IMR-90 (cell line): ENCODE measurements at regions not wholly inside any gene's neighbourhood (a gene's known extent, or its start where the extent isn't known, plus 50 kb on each side); places are given as distances from the start of the nearest gene placed in this dataset.

Experiments
- ATAC-seq: fragments of 200-7000 bp; cut with Tn5 transposase; 2 replicates; pipeline ENCODE4 v1.9.1; 2020; ENCODE audit warnings: low read depth, mild to moderate bottlenecking, moderate library complexity
- BruUV-seq: library from RNA; stranded (reverse); fragments of 400-500 nt; replicated peaks from 2 replicates; lab custom pipeline; 2021; lab: Mats Ljungman, UMichigan
- CTCF ChIA-PET: fragments of 300-600 bp; formaldehyde crosslinking; extraction: SDS; loops from one replicate; lab custom pipeline; 2021; ENCODE audit warnings: antibody characterized with exemption; lab: Yijun Ruan, JAX
- POLR2A ChIA-PET: fragments of 300-600 bp; sonication (Branson Sonifier 250); formaldehyde crosslinking; loops from one replicate; lab custom pipeline; 2022; ENCODE audit warnings: antibody characterized with exemption; ENCODE audit not compliant: unreplicated experiment; lab: Charles Lee
- DNase-seq: peaks from one replicate; pipeline ENCODE4 v3.0.0; 2013
- H2AFZ ChIP-seq: replicated peaks from 2 replicates; pipeline ENCODE3; 2013; ENCODE audit warnings: low read length, mild to moderate bottlenecking; ENCODE audit not compliant: poor library complexity
- H2AK5ac ChIP-seq: 2 replicates; pipeline ENCODE4 v1.6.1; 2013; ENCODE audit warnings: low read depth, low read length, inconsistent platforms
- H2AK9ac ChIP-seq: replicated peaks from 2 replicates; pipeline ENCODE3; 2013; ENCODE audit warnings: mild to moderate bottlenecking, low read depth, low read length, moderate library complexity; ENCODE audit not compliant: poor library complexity
- H2BK120ac ChIP-seq: 2 replicates; pipeline ENCODE4 v1.6.1; 2013; ENCODE audit warnings: low read depth, low read length, inconsistent platforms
- H2BK15ac ChIP-seq: 3 replicates; pipeline ENCODE4 v1.6.1; 2013; ENCODE audit warnings: low read depth, low read length, inconsistent platforms
- H2BK20ac ChIP-seq: 2 replicates; pipeline ENCODE4 v1.6.1; 2013; ENCODE audit warnings: low read depth, mild to moderate bottlenecking, inconsistent platforms, low read length, moderate library complexity
- H2BK5ac ChIP-seq: 2 replicates; pipeline ENCODE4 v1.6.1; 2013; ENCODE audit warnings: mild to moderate bottlenecking, low read depth, low read length, inconsistent platforms; ENCODE audit not compliant: poor library complexity, severe bottlenecking
- H3K14ac ChIP-seq: replicated peaks from 2 replicates; pipeline ENCODE4 v1.6.1; 2013; ENCODE audit warnings: low read depth, low read length, inconsistent platforms
- H3K18ac ChIP-seq: 2 replicates; pipeline ENCODE4 v1.6.1; 2013; ENCODE audit warnings: low read depth, low read length, control low read depth
- H3K23ac ChIP-seq: 2 replicates; pipeline ENCODE4 v1.6.1; 2013; ENCODE audit warnings: low read depth, low read length, inconsistent platforms
- H3K27ac ChIP-seq: 2 replicates; pipeline ENCODE4 v1.5.1; 2013; ENCODE audit warnings: mild to moderate bottlenecking, control low read depth, low read length; ENCODE audit not compliant: insufficient read depth
- H3K27me3 ChIP-seq: 2 replicates; pipeline ENCODE4 v1.6.1; 2013; ENCODE audit warnings: low read length; ENCODE audit not compliant: control insufficient read depth, insufficient read depth
- H3K36me3 ChIP-seq: 2 replicates; pipeline ENCODE4 v1.6.1; 2013; ENCODE audit warnings: low read length, mixed read lengths; ENCODE audit not compliant: control insufficient read depth, insufficient read depth
- H3K4ac ChIP-seq: 2 replicates; pipeline ENCODE4 v1.6.1; 2013; ENCODE audit warnings: low read depth, low read length, inconsistent platforms
- H3K4me1 ChIP-seq: 2 replicates; pipeline ENCODE4 v1.6.1; 2013; ENCODE audit warnings: low read length, mixed read lengths; ENCODE audit not compliant: control insufficient read depth, insufficient read depth
- H3K4me2 ChIP-seq: 2 replicates; pipeline ENCODE4 v1.6.1; 2013; ENCODE audit warnings: low read depth, mild to moderate bottlenecking, control low read depth, low read length, moderate library complexity
- H3K4me3 ChIP-seq: 2 replicates; pipeline ENCODE4 v1.5.1; 2013; ENCODE audit warnings: low read depth, mild to moderate bottlenecking, control low read depth, low read length, moderate library complexity; ENCODE audit not compliant: insufficient read depth
- H3K56ac ChIP-seq: 2 replicates; pipeline ENCODE4 v1.6.1; 2013; ENCODE audit warnings: low read length, inconsistent platforms; ENCODE audit not compliant: insufficient read depth; ENCODE audit errors: extremely low read depth
- H3K79me1 ChIP-seq, 2 experiments: 2 replicates each; pipeline ENCODE4 v1.6.1; 2013; ENCODE audit warnings: low read length in 2 of 2, inconsistent platforms in 1 of 2, low read depth in 1 of 2
- H3K9ac ChIP-seq: 2 replicates; pipeline ENCODE4 v1.6.1; 2013; ENCODE audit warnings: low read depth, low read length, control low read depth
- H3K9me1 ChIP-seq: 2 replicates; pipeline ENCODE4 v1.6.1; 2013; ENCODE audit warnings: low read length, inconsistent platforms; ENCODE audit not compliant: insufficient read depth
- H3K9me3 ChIP-seq: 2 replicates; pipeline ENCODE4 v1.6.1; 2013; ENCODE audit warnings: low read length; ENCODE audit not compliant: control insufficient read depth, insufficient read depth
- H4K20me1 ChIP-seq: 2 replicates; pipeline ENCODE4 v1.6.1; 2013; ENCODE audit warnings: low read length, inconsistent platforms; ENCODE audit not compliant: insufficient read depth
- H4K5ac ChIP-seq: 2 replicates; pipeline ENCODE4 v1.6.1; 2013; ENCODE audit warnings: mild to moderate bottlenecking, low read depth, low read length, control low read depth
- H4K8ac ChIP-seq, 2 experiments: 2 replicates each; pipeline ENCODE4 v1.6.1; 2013; ENCODE audit warnings: low read depth in 2 of 2, low read length in 2 of 2, control low read depth in 1 of 2, inconsistent platforms in 1 of 2
- H4K91ac ChIP-seq: 2 replicates; pipeline ENCODE4 v1.6.1; 2013; ENCODE audit warnings: low read depth, low read length, inconsistent platforms; ENCODE audit not compliant: insufficient read depth
- BHLHE40 ChIP-seq: fragments of 150-350 bp; IDR thresholded peaks from 2 replicates; pipeline ENCODE4 v1.6.1; 2016; ENCODE audit warnings: mild to moderate bottlenecking, low read depth, low read length
- CEBPB ChIP-seq: IDR thresholded peaks from 2 replicates; pipeline ENCODE4 v1.6.1; 2012; ENCODE audit warnings: low read depth, low read length, improper control_type of control experiment
- CHD1 ChIP-seq: IDR thresholded peaks from 2 replicates; pipeline ENCODE4 v1.6.1; 2012; ENCODE audit warnings: low read depth, low read length, improper control_type of control experiment
- CTCF ChIP-seq: conservative IDR thresholded peaks from 2 replicates; pipeline ENCODE4 v1.5.1; 2012; ENCODE audit warnings: mild to moderate bottlenecking, low read depth, low read length, improper control_type of control experiment
- ELK1 ChIP-seq: fragments of 150-350 bp; IDR thresholded peaks from 2 replicates; pipeline ENCODE4 v1.6.1; 2016; ENCODE audit warnings: low read depth, mild to moderate bottlenecking, low read length, moderate library complexity, borderline replicate concordance
- FOS ChIP-seq: fragments of 150-350 bp; IDR thresholded peaks from 2 replicates; pipeline ENCODE4 v1.6.1; 2016; ENCODE audit warnings: low read depth, low read length
- MAFK ChIP-seq: IDR thresholded peaks from 2 replicates; pipeline ENCODE4 v1.6.1; 2012; ENCODE audit warnings: low read depth, low read length, improper control_type of control experiment
- MAZ ChIP-seq: IDR thresholded peaks from 2 replicates; pipeline ENCODE4 v1.6.1; 2012; ENCODE audit warnings: low read depth, mild to moderate bottlenecking, low read length, improper control_type of control experiment, moderate library complexity, borderline replicate concordance
- MXI1 ChIP-seq: IDR thresholded peaks from 2 replicates; pipeline ENCODE4 v1.6.1; 2012; ENCODE audit warnings: low read depth, mild to moderate bottlenecking, low read length, moderate library complexity, borderline replicate concordance
- NFE2L2 ChIP-seq: fragments of 150-350 bp; IDR thresholded peaks from 2 replicates; pipeline ENCODE4 v1.6.1; 2016; ENCODE audit warnings: low read depth, mild to moderate bottlenecking, low read length
- POLR2A ChIP-seq: IDR thresholded peaks from 2 replicates; pipeline ENCODE4 v1.6.1; 2012; ENCODE audit warnings: mild to moderate bottlenecking, low read depth, low read length
- RAD21 ChIP-seq: IDR thresholded peaks from 2 replicates; pipeline ENCODE4 v1.6.1; 2012; ENCODE audit warnings: low read length, improper control_type of control experiment
- RCOR1 ChIP-seq: IDR thresholded peaks from 2 replicates; pipeline ENCODE4 v1.6.1; 2012; ENCODE audit warnings: mild to moderate bottlenecking, low read length, improper control_type of control experiment; ENCODE audit not compliant: insufficient replicate concordance
- RFX5 ChIP-seq: IDR thresholded peaks from 2 replicates; pipeline ENCODE4 v1.8.0; 2012; ENCODE audit warnings: low read depth, mild to moderate bottlenecking, low read length, moderate library complexity
- SMC3 ChIP-seq: fragments of 150-350 bp; IDR thresholded peaks from 2 replicates; pipeline ENCODE4 v1.6.1; 2016; ENCODE audit warnings: low read depth, mild to moderate bottlenecking, antibody characterized with exemption, low read length, moderate library complexity
- USF2 ChIP-seq: fragments of 150-350 bp; IDR thresholded peaks from 2 replicates; pipeline ENCODE4 v1.6.1; 2017; ENCODE audit warnings: mild to moderate bottlenecking, antibody characterized with exemption, low read length, low read depth
- WGBS, 2 experiments: methylation state at CpG; one replicate each; pipeline versions ENCODE4 v1.1.5 to v1.1.7; 2013; ENCODE audit warnings: missing lambda C conversion rate in 2 of 2; ENCODE audit not compliant: insufficient read length in 1 of 2; ENCODE audit errors: extremely low coverage in 2 of 2; 5-methylcytosine and 5-hydroxymethylcytosine counted together
- dilution Hi-C: fragments of 300-500 bp; cut with HindIII; formaldehyde crosslinking; loops from one replicate; pipeline ENCODE4 v1.14.3; 2018; ENCODE audit warnings: low sequenced_read_pairs; ENCODE audit not compliant: unreplicated experiment
- in situ Hi-C: fragments of 300-500 bp; cut with MboI; formaldehyde crosslinking; loops from 3 replicates; pipeline ENCODE4 v1.14.3; 2019; ENCODE audit warnings: low sequenced_read_pairs, inconsistent platforms, mixed read lengths
- intact Hi-C: fragments of 100-400 bp; cut with micrococcal nuclease; formaldehyde crosslinking; loops from 2 replicates; pipeline ENCODE4 v1.10.0; 2022

- Histone ChIP-seq H2BK15ac (no peak overlapping the region), H2BK120ac (no peak overlapping the region), H3K36me3 (no peaks in the 10 kb centered on the region), H3K79me1 (no peaks in the 10 kb centered on the region), H3K18ac (no peak overlapping the region), H3K4me2 (no peak overlapping the region), H3K27ac (no peak overlapping the region), H4K20me1 (no peaks in the 10 kb centered on the region), H2BK20ac (no peak overlapping the region), H4K5ac (no peak overlapping the region), H2AK9ac (no peak overlapping the region), H4K8ac (no peak overlapping the region), H3K9me3 (peaks cover 7% of the 10 kb centered on the region; the same call in 1 of the 2 replicates), H3K9me1 (no peaks in the 10 kb centered on the region), H2AFZ (no peak overlapping the region), H2AK5ac (no peak overlapping the region), H3K27me3 (no peaks in the 10 kb centered on the region), H4K91ac (no peak overlapping the region), H3K4me3 (no peak overlapping the region), H3K9ac (no peak overlapping the region), H2BK5ac (no peak overlapping the region), H3K4me1 (no peaks in the 10 kb centered on the region), H3K56ac (no peak overlapping the region), H3K23ac (no peak overlapping the region), H3K4ac (no peak overlapping the region), H3K14ac (no peak overlapping the region)
- DNase-seq (no peak), ATAC-seq (no peak)
- ChIA-PET POLR2A (no interaction called here), CTCF (interaction anchor here (1.2 to 1.7 kb wide), 4 partner anchors 12 to 1191 kb away, joined by 3 to 5 read pairs (median 4); no protein-coding TSS in a partner anchor)
- intact Hi-C loops (no loop called here), in situ Hi-C loops (loop anchor here (25.0 kb wide), 2 partner anchors 1221 to 1446 kb away; no protein-coding TSS in a partner anchor), dilution Hi-C loops (no loop called here)
- TF ChIP-seq RAD21: no peak
- TF ChIP-seq USF2: no peak
- TF ChIP-seq FOS: no peak
- TF ChIP-seq NFE2L2: no peak
- TF ChIP-seq RCOR1: no peak
- TF ChIP-seq MAFK: no peak
- TF ChIP-seq CTCF: no peak
- no peak for TF ChIP-seq MAZ
- no peak for TF ChIP-seq SMC3
- no peak for TF ChIP-seq CEBPB
- TF ChIP-seq BHLHE40: no peak
- no peak for TF ChIP-seq RFX5
- TF ChIP-seq MXI1: no peak
- no peak for TF ChIP-seq ELK1
- no peak for TF ChIP-seq CHD1
- no peak for TF ChIP-seq POLR2A
- BruUV-seq: no TSS peak
- 60% methylated on average over 1 of the region's 3 CpGs; no CpG with 5 or more reads in 1 of the 2 experiments for WGBS, 2 experiments
These were observed 1152.2 kb upstream of the CDH6 start for GRCh38 chr5:30041291-30041690.
